ENCODE measurements at regions not wholly inside any gene's neighbourhood (a gene's known extent, or its start where the extent isn't known, plus 50 kb on each side); places are given as distances from the start of the nearest gene placed in this dataset.

- TF ChIP-seq EZH2phosphoT487 (IDR thresholded peaks at IDR 0.05; ENCODE audit: low read length): no peak
- TF ChIP-seq CTCF (IDR thresholded peaks at IDR 0.05; ENCODE audit: low read length): no peak
- TF ChIP-seq EZH2 (optimal IDR thresholded peaks at IDR 0.05; ENCODE audit: low read depth, low read length): no peak
These were observed 64.7 kb upstream of the EPHB3 start for GRCh38 chr3:184496933-184497332.

Data from MM.1S (cell line).